GM13977 (cell line): ENCODE measurements at regions not wholly inside any gene's neighbourhood (a gene's known extent, or its start where the extent isn't known, plus 50 kb on each side); places are given as distances from the start of the nearest gene placed in this dataset.

ENCODE experiments used
- DNase-seq: peaks from one replicate; pipeline ENCODE4 v3.0.0; 2012; ENCODE audit warnings: low spot score
- CTCF ChIP-seq: IDR thresholded peaks from 2 replicates; pipeline ENCODE4 v1.5.1; 2012; ENCODE audit warnings: mild to moderate bottlenecking, control low read depth; ENCODE audit not compliant: insufficient read depth; ENCODE audit errors: extremely low read depth, missing control alignments
- in situ Hi-C: fragments of 300-500 bp; cut with MboI; formaldehyde crosslinking; loops from one replicate; pipeline ENCODE4 v1.12.0; 2022; ENCODE audit warnings: low sequenced_read_pairs, low pct_unique_long_range_greater_than_20kb, mixed read lengths, inconsistent platforms; ENCODE audit not compliant: unreplicated experiment

- in situ Hi-C loops: no loop called here
- no peak for DNase-seq
- no peak for TF ChIP-seq CTCF
These were observed 60.2 kb upstream of the VCX3B start for GRCh38 chrX:8404471-8404870.

DNA sequence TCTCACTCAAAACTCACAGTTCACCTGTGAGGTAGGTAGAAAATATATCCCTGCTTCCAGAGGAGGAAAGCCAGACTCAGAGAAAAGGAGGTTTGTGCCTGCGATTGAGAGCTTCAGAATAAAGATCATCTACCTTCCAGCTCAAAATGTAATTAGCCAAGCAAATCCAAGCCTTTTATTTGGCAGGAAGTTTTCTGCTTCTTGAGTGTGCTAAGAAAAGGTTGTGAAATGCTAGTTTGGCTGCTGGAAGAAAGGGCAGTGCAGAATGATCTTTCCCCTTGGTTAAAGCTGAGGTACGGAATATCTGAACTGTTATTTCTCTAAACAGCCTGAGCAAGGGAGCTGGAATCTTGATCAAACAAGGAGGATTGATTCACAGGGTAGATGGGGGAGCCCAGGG lies 59.7 kb upstream of the VCX3B start:
- no peak for TF ChIP-seq CTCF
- no peak for DNase-seq
- in situ Hi-C loops: no loop called here

- no peak for DNase-seq
- in situ Hi-C loops: no loop called here
- TF ChIP-seq CTCF: no peak
These were observed 59.0 kb upstream of the VCX3B start for GRCh38 chrX:8405631-8406030.

- no peak for TF ChIP-seq CTCF
- DNase-seq: no peak
- in situ Hi-C loops: no loop called here
These were observed 51.4 kb upstream of the VCX3B start for GRCh38 chrX:8413279-8413678.
